OCI-LY3 (cell line): ENCODE measurements at regions not wholly inside any gene's neighbourhood (a gene's known extent, or its start where the extent isn't known, plus 50 kb on each side); places are given as distances from the start of the nearest gene placed in this dataset.

Experiments
- EZH2phosphoT487 ChIP-seq: fragments of 200-600 bp; shearing (Covaris generic); IDR thresholded peaks from 2 replicates; pipeline ENCODE4 v1.6.1; 2018; ENCODE audit warnings: antibody characterized with exemption, mixed run types, low read depth
- TF ChIP-seq, protein P1 (sequence below): fragments of 200-600, 300-600 bp; sonication (generic); IDR thresholded peaks from 2 replicates; pipeline ENCODE4 v1.5.1; 2014; ENCODE audit warnings: antibody characterized with exemption, low read length, low read depth

DNA sequence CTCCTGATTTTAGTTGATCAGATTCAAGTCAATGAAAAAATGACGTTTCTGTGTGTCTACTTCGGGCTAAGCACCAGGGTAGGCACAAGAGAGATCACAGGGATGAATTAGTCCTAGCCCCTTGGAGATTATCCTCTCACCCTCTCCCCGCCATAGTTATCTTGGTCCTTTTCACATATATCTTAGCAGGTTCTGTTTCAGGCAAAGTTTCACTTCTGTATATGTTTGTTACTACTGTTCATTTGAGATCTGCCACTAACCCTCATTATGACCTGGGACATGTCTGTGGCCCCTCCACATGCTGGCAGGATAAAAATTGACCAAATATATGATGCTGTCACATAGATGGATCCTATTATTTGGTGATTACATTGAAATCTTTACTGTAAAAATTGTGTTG, 186.1 kb downstream of the AASDHPPT start:
- TF ChIP-seq, protein P1, sequence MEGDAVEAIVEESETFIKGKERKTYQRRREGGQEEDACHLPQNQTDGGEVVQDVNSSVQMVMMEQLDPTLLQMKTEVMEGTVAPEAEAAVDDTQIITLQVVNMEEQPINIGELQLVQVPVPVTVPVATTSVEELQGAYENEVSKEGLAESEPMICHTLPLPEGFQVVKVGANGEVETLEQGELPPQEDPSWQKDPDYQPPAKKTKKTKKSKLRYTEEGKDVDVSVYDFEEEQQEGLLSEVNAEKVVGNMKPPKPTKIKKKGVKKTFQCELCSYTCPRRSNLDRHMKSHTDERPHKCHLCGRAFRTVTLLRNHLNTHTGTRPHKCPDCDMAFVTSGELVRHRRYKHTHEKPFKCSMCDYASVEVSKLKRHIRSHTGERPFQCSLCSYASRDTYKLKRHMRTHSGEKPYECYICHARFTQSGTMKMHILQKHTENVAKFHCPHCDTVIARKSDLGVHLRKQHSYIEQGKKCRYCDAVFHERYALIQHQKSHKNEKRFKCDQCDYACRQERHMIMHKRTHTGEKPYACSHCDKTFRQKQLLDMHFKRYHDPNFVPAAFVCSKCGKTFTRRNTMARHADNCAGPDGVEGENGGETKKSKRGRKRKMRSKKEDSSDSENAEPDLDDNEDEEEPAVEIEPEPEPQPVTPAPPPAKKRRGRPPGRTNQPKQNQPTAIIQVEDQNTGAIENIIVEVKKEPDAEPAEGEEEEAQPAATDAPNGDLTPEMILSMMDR, result no peak
- TF ChIP-seq EZH2phosphoT487, result no peak
